ENCODE measurements at regions not wholly inside any gene's neighbourhood (a gene's known extent, or its start where the extent isn't known, plus 50 kb on each side); places are given as distances from the start of the nearest gene placed in this dataset.

DNA sequence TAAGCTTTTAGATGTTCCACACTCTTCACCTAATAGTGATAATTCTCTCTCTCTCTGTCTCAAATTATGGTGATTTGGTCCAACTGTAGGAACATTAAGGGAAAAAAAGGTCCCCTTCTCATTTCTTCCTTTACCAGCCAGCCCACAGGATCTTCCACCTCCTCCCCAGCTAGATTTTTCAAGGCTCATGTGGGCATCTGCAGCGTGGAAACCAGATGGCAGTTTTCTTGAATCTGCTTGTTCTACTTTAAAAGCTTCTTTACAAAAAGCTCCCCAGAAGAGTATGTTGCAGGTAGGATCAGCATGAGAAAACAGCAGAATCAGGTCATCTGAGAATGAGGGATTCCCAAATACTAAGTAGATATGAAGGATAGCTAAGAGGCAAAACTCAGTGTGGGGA, 208.6 kb upstream of the PFN2 start:
- Histone ChIP-seq H3K9ac (ENCODE audit: insufficient read depth, low read length) (no peak overlapping the region), H2AFZ (ENCODE audit: low read length) (no peak overlapping the region), H3K79me2 (ENCODE audit: control insufficient read depth, insufficient read depth, low read length) (no peaks in the 10 kb centered on the region), H3K9me3 (ENCODE audit: control insufficient read depth, insufficient read depth, low read depth, low read length) (no peaks in the 10 kb centered on the region), H3K4me1 (ENCODE audit: control insufficient read depth, extremely low read depth, insufficient read depth, low read length) (peaks cover 18% of the 10 kb centered on the region), H4K20me1 (ENCODE audit: control insufficient read depth, extremely low read depth, insufficient read depth, low read length) (no peaks in the 10 kb centered on the region), H3K27me3 (ENCODE audit: control insufficient read depth, insufficient read depth, low read length) (no peaks in the 10 kb centered on the region), H3K4me2 (ENCODE audit: extremely low read depth, insufficient read depth, low read length) (no peak overlapping the region), H3K4me3 (replicated peaks in 1 of 4; ENCODE audit: control extremely low read depth in 1 of 4, insufficient read depth in 1 of 4, low read depth in 3 of 4, low read length in 4 of 4) (no peak overlapping the region), H3K36me3 (ENCODE audit: control insufficient read depth, insufficient read depth, low read length) (no peaks in the 10 kb centered on the region), H3K27ac (ENCODE audit: insufficient read depth, low read length) (no peak overlapping the region)
- TF ChIP-seq, protein P1, sequence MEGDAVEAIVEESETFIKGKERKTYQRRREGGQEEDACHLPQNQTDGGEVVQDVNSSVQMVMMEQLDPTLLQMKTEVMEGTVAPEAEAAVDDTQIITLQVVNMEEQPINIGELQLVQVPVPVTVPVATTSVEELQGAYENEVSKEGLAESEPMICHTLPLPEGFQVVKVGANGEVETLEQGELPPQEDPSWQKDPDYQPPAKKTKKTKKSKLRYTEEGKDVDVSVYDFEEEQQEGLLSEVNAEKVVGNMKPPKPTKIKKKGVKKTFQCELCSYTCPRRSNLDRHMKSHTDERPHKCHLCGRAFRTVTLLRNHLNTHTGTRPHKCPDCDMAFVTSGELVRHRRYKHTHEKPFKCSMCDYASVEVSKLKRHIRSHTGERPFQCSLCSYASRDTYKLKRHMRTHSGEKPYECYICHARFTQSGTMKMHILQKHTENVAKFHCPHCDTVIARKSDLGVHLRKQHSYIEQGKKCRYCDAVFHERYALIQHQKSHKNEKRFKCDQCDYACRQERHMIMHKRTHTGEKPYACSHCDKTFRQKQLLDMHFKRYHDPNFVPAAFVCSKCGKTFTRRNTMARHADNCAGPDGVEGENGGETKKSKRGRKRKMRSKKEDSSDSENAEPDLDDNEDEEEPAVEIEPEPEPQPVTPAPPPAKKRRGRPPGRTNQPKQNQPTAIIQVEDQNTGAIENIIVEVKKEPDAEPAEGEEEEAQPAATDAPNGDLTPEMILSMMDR (conservative IDR thresholded peaks at IDR 0.05 in 1 of 2, IDR thresholded peaks at IDR 0.05 in 1 of 2; ENCODE audit: low read depth in 1 of 2, low read length in 2 of 2), result no peak
- no peak for TF ChIP-seq EZH2 (IDR thresholded peaks at IDR 0.05; ENCODE audit: low read length, missing control alignments)
- no peak for DNase-seq (ENCODE audit: low read depth in 2 of 2)

DNA sequence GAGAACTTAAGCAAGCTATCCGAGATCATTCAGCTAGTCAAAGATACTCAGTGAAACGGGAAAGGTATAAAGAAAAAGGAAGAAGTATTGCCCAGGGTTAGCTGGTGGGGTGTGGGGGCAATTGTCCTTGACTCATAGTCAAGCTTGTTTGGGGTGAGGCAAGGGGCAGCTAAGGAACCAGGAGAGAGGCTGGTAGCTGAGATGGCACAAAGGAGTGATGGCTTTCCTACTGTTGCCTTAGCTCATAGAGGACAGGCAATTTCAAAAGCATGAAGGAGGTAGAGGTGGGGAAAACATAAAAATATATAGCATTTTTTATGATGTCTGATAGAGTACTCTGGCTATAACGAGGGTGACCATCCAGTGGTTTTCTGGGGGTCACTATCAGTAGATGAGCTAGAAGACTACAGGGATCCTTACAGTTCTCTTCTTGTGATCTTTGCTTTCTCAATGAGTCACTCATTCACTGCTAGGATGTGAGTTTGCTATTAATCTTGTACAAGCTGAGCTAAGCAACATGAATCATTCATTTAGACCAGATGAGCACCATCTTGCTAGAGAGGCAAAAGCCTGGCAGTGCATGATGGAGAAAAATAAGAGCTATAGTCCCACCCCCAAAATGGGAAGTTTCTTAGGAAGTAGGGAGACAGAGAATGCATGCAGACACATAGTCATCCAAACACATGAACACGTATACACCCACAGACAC, 207.1 kb upstream of the PFN2 start:
- Histone ChIP-seq H2AFZ (ENCODE audit: low read length) (no peak overlapping the region), H3K27ac (ENCODE audit: insufficient read depth, low read length) (no peak overlapping the region)

GRCh38 chr3:150174179-150174578, 203.5 kb upstream of the PFN2 start:
- TF ChIP-seq, protein P1 (conservative IDR thresholded peaks at IDR 0.05 in 1 of 2, IDR thresholded peaks at IDR 0.05 in 1 of 2; ENCODE audit: low read depth in 1 of 2, low read length in 2 of 2), result no peak
- no peak for TF ChIP-seq EZH2 (IDR thresholded peaks at IDR 0.05; ENCODE audit: low read length, missing control alignments)
- DNase-seq (ENCODE audit: low read depth in 2 of 2), result peak in 1 of 2 donors; percentile 25
- Histone ChIP-seq H3K27me3 (ENCODE audit: control insufficient read depth, insufficient read depth, low read length) (no peaks in the 10 kb centered on the region), H3K9ac (ENCODE audit: insufficient read depth, low read length) (no peak overlapping the region), H3K36me3 (ENCODE audit: control insufficient read depth, insufficient read depth, low read length) (no peaks in the 10 kb centered on the region), H3K4me1 (ENCODE audit: control insufficient read depth, extremely low read depth, insufficient read depth, low read length) (peaks cover 8% of the 10 kb centered on the region), H2AFZ (ENCODE audit: low read length) (no peak overlapping the region), H3K9me3 (ENCODE audit: control insufficient read depth, insufficient read depth, low read depth, low read length) (no peaks in the 10 kb centered on the region), H4K20me1 (ENCODE audit: control insufficient read depth, extremely low read depth, insufficient read depth, low read length) (no peaks in the 10 kb centered on the region), H3K79me2 (ENCODE audit: control insufficient read depth, insufficient read depth, low read length) (no peaks in the 10 kb centered on the region), H3K4me2 (ENCODE audit: extremely low read depth, insufficient read depth, low read length) (no peak overlapping the region), H3K27ac (ENCODE audit: insufficient read depth, low read length) (no peak overlapping the region), H3K4me3 (replicated peaks in 1 of 4; ENCODE audit: control extremely low read depth in 1 of 4, insufficient read depth in 1 of 4, low read depth in 3 of 4, low read length in 4 of 4) (no peak overlapping the region)

More for the DNA sequence above, 207.1 kb upstream of the PFN2 start:
- no peak for TF ChIP-seq EZH2 (IDR thresholded peaks at IDR 0.05; ENCODE audit: low read length, missing control alignments)
- TF ChIP-seq, protein P1 (conservative IDR thresholded peaks at IDR 0.05 in 1 of 2, IDR thresholded peaks at IDR 0.05 in 1 of 2; ENCODE audit: low read depth in 1 of 2, low read length in 2 of 2), result no peak
- Histone ChIP-seq H3K9ac (ENCODE audit: insufficient read depth, low read length) (no peak overlapping the region), H3K4me1 (ENCODE audit: control insufficient read depth, extremely low read depth, insufficient read depth, low read length) (peaks cover 13% of the 10 kb centered on the region), H3K27me3 (ENCODE audit: control insufficient read depth, insufficient read depth, low read length) (no peaks in the 10 kb centered on the region), H3K4me2 (ENCODE audit: extremely low read depth, insufficient read depth, low read length) (no peak overlapping the region), H3K36me3 (ENCODE audit: control insufficient read depth, insufficient read depth, low read length) (no peaks in the 10 kb centered on the region), H4K20me1 (ENCODE audit: control insufficient read depth, extremely low read depth, insufficient read depth, low read length) (no peaks in the 10 kb centered on the region), H3K79me2 (ENCODE audit: control insufficient read depth, insufficient read depth, low read length) (no peaks in the 10 kb centered on the region), H3K4me3 (replicated peaks in 1 of 4; ENCODE audit: control extremely low read depth in 1 of 4, insufficient read depth in 1 of 4, low read depth in 3 of 4, low read length in 4 of 4) (no peak overlapping the region), H3K9me3 (ENCODE audit: control insufficient read depth, insufficient read depth, low read depth, low read length) (no peaks in the 10 kb centered on the region)
- DNase-seq (ENCODE audit: low read depth in 2 of 2), result peak; percentile 43 to 80

Measured in fibroblast of lung (primary cell).